ENCODE measurements at regions not wholly inside any gene's neighbourhood (a gene's known extent, or its start where the extent isn't known, plus 50 kb on each side); places are given as distances from the start of the nearest gene placed in this dataset.

DNA sequence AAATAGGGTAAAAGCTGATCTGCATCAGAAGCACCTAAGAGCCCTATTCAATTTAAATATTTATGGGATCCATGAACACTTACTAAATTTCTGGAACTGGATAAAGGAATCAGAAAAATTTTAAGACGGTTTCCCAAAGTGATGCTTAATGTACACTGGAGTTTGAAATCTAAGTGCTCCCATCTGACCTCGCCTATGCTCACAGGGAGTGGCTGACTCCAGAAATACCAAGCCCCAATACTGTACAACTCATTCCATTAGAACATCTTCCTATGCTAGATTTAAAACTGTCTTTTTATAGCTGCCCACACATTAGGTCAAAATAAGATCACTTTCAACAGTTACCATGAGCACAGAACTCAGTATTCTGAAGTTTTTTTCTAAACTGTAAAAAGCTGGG is 1214.6 kb downstream of the CDH11 start:
- H3K9me1 ChIP-seq (ENCODE audit: control insufficient read depth, extremely low read depth, insufficient read depth, low read length) = no peaks in the 10 kb centered on the region
- H3K27me3 ChIP-seq (ENCODE audit: control insufficient read depth, extremely low read depth, insufficient read depth, low read length) = no peaks in the 10 kb centered on the region
- H3K27ac ChIP-seq (ENCODE audit: control insufficient read depth, insufficient read depth, low read length) = no peak overlapping the region
- no peaks in the 10 kb centered on the region for H3K79me2 ChIP-seq (ENCODE audit: control insufficient read depth, insufficient read depth, low read length)
- dilution Hi-C loops (cut with MboI; ENCODE audit: extremely low pct_ligation_motif_present, low sequenced_read_pairs) = no loop called here
- no peak overlapping the region for H2AFZ ChIP-seq (ENCODE audit: control insufficient read depth, low read length)
- FAIRE-seq (no peak), DNase-seq (ENCODE audit: low read depth, low spot score) (no peak)
- H3K9me3 ChIP-seq (ENCODE audit: control insufficient read depth, low read depth, low read length) = no peaks in the 10 kb centered on the region
- H3K36me3 ChIP-seq (ENCODE audit: control insufficient read depth in 2 of 2, extremely low read depth in 1 of 2, insufficient read depth in 2 of 2, low read length in 2 of 2) = no peaks in the 10 kb centered on the region
- no peak overlapping the region for H3K9ac ChIP-seq (ENCODE audit: control insufficient read depth, extremely low read depth, insufficient read depth, low read length)
- no peak for TF ChIP-seq EZH2 (IDR thresholded peaks at IDR 0.05; ENCODE audit: low read length)
- TF ChIP-seq, protein P1, sequence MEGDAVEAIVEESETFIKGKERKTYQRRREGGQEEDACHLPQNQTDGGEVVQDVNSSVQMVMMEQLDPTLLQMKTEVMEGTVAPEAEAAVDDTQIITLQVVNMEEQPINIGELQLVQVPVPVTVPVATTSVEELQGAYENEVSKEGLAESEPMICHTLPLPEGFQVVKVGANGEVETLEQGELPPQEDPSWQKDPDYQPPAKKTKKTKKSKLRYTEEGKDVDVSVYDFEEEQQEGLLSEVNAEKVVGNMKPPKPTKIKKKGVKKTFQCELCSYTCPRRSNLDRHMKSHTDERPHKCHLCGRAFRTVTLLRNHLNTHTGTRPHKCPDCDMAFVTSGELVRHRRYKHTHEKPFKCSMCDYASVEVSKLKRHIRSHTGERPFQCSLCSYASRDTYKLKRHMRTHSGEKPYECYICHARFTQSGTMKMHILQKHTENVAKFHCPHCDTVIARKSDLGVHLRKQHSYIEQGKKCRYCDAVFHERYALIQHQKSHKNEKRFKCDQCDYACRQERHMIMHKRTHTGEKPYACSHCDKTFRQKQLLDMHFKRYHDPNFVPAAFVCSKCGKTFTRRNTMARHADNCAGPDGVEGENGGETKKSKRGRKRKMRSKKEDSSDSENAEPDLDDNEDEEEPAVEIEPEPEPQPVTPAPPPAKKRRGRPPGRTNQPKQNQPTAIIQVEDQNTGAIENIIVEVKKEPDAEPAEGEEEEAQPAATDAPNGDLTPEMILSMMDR (optimal IDR thresholded peaks at IDR 0.05 in 1 of 3, IDR thresholded peaks at IDR 0.05 in 1 of 3, conservative IDR thresholded peaks at IDR 0.05 in 1 of 3; ENCODE audit: extremely low read depth in 1 of 3, insufficient read depth in 2 of 3, low read length in 3 of 3) = no peak
- no peak overlapping the region for H3K4me3 ChIP-seq (ENCODE audit: control insufficient read depth in 2 of 3, extremely low read depth in 1 of 3, insufficient read depth in 2 of 3, low read depth in 1 of 3, low read length in 3 of 3)
- no peaks in the 10 kb centered on the region for H3K4me1 ChIP-seq (ENCODE audit: control insufficient read depth, extremely low read depth, insufficient read depth, low read length)
- no peaks in the 10 kb centered on the region for H4K20me1 ChIP-seq (ENCODE audit: control insufficient read depth, extremely low read depth, insufficient read depth, low read length)
- H3K4me2 ChIP-seq (ENCODE audit: control insufficient read depth, extremely low read depth, insufficient read depth, low read depth, low read length) = no peak overlapping the region

DNA sequence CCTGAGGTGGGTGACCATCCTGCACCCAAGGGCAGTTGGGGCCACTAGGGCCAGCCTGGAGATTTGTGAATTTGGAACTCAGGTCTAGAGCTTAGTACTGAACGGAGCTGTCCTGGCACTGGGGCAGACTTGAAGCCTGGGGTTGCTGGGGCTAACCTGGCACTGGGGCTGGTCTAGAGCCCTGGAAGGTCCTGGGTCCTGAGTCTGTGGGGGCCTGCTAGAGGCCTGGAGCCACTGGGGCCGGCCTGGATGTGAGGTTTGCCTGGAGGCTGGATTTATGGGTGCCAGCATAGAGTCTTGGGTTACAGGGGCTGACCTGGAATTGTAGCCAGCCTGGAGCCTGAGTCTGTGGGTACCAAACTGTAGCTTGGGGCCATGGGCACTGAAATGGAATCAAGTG is 1216.9 kb downstream of the CDH11 start:
- Histone ChIP-seq H3K4me1 (ENCODE audit: control insufficient read depth, extremely low read depth, insufficient read depth, low read length) (no peaks in the 10 kb centered on the region), H3K36me3 (ENCODE audit: control insufficient read depth in 2 of 2, extremely low read depth in 1 of 2, insufficient read depth in 2 of 2, low read length in 2 of 2) (no peaks in the 10 kb centered on the region), H3K4me3 (ENCODE audit: control insufficient read depth in 2 of 3, extremely low read depth in 1 of 3, insufficient read depth in 2 of 3, low read depth in 1 of 3, low read length in 3 of 3) (no peak overlapping the region), H3K9me1 (ENCODE audit: control insufficient read depth, extremely low read depth, insufficient read depth, low read length) (no peaks in the 10 kb centered on the region), H3K4me2 (ENCODE audit: control insufficient read depth, extremely low read depth, insufficient read depth, low read depth, low read length) (no peak overlapping the region), H4K20me1 (ENCODE audit: control insufficient read depth, extremely low read depth, insufficient read depth, low read length) (no peaks in the 10 kb centered on the region), H3K27me3 (ENCODE audit: control insufficient read depth, extremely low read depth, insufficient read depth, low read length) (no peaks in the 10 kb centered on the region), H3K9me3 (ENCODE audit: control insufficient read depth, low read depth, low read length) (no peaks in the 10 kb centered on the region), H3K27ac (ENCODE audit: control insufficient read depth, insufficient read depth, low read length) (no peak overlapping the region), H2AFZ (ENCODE audit: control insufficient read depth, low read length) (no peak overlapping the region), H3K9ac (ENCODE audit: control insufficient read depth, extremely low read depth, insufficient read depth, low read length) (no peak overlapping the region), H3K79me2 (ENCODE audit: control insufficient read depth, insufficient read depth, low read length) (no peaks in the 10 kb centered on the region)
- TF ChIP-seq, protein P1 (optimal IDR thresholded peaks at IDR 0.05 in 1 of 3, IDR thresholded peaks at IDR 0.05 in 1 of 3, conservative IDR thresholded peaks at IDR 0.05 in 1 of 3; ENCODE audit: extremely low read depth in 1 of 3, insufficient read depth in 2 of 3, low read length in 3 of 3) = no peak
- TF ChIP-seq EZH2 (IDR thresholded peaks at IDR 0.05; ENCODE audit: low read length) = no peak
- DNase-seq (ENCODE audit: low read depth, low spot score) = no peak
- dilution Hi-C loops (cut with MboI; ENCODE audit: extremely low pct_ligation_motif_present, low sequenced_read_pairs) = no loop called here
- no peak for FAIRE-seq

All from keratinocyte (primary cell).